Adrenal gland (tissue), 5 donors: ENCODE measurements at regions not wholly inside any gene's neighbourhood (a gene's known extent, or its start where the extent isn't known, plus 50 kb on each side); places are given as distances from the start of the nearest gene placed in this dataset.

ENCODE experiments used
- POLR2A ChIP-seq, 2 donors: fragments of 450-650 bp; IDR thresholded peaks; one replicate each; pipeline ENCODE4 v1.6.1; 2017; ENCODE audit warnings: antibody characterized with exemption in 2 of 2, mild to moderate bottlenecking in 2 of 2, moderate library complexity in 1 of 2
- TF ChIP-seq, protein P1 (sequence below), 6 experiments: fragments of 450-650 bp in 4 of 6; fragments of 200-600 bp in 2 of 6; sonication (generic) in 1 of 6; IDR thresholded peaks; 1 replicate in 5 of 6; 2 replicates in 1 of 6; pipeline versions ENCODE4 v1.5.1 to v1.8.0; 2016 to 2021; ENCODE audit warnings: antibody characterized with exemption in 6 of 6, mild to moderate bottlenecking in 2 of 6, moderate library complexity in 1 of 6
- donor health status: DM: no; HTN: no; CAD: no.

DNA sequence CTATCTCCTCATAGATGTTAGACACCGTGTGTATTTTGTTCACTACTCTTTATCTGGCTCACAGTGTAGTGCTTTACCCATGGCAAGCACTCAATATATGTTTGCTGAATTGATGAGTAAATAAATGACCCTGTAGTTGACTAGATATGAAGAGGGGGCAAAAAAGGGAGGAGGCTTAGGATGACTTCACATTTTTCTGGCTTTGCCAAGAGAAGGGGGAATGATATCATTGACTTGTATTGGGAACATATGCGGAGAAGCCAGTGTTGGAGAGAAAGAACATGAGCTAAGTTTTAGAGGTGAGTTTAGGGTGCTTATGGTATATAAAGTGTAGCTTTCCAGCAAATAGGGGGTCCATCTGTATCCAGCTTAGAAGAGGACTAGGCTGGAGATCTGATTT, 145.5 kb downstream of the TENT5C start:
- no peak for TF ChIP-seq POLR2A (IDR thresholded peaks at IDR 0.05)
- TF ChIP-seq, protein P1, sequence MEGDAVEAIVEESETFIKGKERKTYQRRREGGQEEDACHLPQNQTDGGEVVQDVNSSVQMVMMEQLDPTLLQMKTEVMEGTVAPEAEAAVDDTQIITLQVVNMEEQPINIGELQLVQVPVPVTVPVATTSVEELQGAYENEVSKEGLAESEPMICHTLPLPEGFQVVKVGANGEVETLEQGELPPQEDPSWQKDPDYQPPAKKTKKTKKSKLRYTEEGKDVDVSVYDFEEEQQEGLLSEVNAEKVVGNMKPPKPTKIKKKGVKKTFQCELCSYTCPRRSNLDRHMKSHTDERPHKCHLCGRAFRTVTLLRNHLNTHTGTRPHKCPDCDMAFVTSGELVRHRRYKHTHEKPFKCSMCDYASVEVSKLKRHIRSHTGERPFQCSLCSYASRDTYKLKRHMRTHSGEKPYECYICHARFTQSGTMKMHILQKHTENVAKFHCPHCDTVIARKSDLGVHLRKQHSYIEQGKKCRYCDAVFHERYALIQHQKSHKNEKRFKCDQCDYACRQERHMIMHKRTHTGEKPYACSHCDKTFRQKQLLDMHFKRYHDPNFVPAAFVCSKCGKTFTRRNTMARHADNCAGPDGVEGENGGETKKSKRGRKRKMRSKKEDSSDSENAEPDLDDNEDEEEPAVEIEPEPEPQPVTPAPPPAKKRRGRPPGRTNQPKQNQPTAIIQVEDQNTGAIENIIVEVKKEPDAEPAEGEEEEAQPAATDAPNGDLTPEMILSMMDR (IDR thresholded peaks at IDR 0.05), result no peak
